PC-9 (cell line): ENCODE measurements at regions not wholly inside any gene's neighbourhood (a gene's known extent, or its start where the extent isn't known, plus 50 kb on each side); places are given as distances from the start of the nearest gene placed in this dataset.

Experiments
- EZH2 ChIP-seq: fragments of 200-600 bp; sonication (generic); IDR thresholded peaks from 2 replicates; pipeline ENCODE4 v1.8.0; 2017; ENCODE audit warnings: antibody characterized with exemption, low read depth
- TF ChIP-seq, protein P1 (sequence below): fragments of 200-600 bp; sonication (generic); conservative IDR thresholded peaks from 2 replicates; pipeline ENCODE4 v1.6.1; 2017; ENCODE audit warnings: mixed run types, antibody characterized with exemption, mild to moderate bottlenecking, moderate library complexity

DNA sequence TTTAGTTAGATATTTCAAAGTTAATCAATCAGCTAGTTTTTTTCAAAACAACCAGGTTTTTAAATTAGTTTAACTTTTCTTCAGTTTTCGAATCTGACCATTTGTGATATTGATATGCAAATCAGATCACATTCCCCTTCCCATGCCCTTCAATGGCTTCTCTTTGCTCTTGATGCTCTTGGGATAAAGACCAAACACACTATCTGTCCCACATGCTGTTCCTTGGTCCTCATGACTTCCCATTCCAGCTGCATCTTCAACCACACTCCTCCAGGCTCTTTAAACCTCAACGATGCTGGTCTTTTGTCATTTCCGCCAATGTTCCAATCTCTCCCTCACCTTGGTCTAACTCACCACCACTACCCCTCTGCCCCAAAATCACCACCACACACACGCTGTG, 285.8 kb downstream of the LMX1A start:
- TF ChIP-seq, protein P1, sequence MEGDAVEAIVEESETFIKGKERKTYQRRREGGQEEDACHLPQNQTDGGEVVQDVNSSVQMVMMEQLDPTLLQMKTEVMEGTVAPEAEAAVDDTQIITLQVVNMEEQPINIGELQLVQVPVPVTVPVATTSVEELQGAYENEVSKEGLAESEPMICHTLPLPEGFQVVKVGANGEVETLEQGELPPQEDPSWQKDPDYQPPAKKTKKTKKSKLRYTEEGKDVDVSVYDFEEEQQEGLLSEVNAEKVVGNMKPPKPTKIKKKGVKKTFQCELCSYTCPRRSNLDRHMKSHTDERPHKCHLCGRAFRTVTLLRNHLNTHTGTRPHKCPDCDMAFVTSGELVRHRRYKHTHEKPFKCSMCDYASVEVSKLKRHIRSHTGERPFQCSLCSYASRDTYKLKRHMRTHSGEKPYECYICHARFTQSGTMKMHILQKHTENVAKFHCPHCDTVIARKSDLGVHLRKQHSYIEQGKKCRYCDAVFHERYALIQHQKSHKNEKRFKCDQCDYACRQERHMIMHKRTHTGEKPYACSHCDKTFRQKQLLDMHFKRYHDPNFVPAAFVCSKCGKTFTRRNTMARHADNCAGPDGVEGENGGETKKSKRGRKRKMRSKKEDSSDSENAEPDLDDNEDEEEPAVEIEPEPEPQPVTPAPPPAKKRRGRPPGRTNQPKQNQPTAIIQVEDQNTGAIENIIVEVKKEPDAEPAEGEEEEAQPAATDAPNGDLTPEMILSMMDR: no peak
- TF ChIP-seq EZH2: no peak
